Midbrain (tissue), 1 donor: ENCODE measurements at regions not wholly inside any gene's neighbourhood (a gene's known extent, or its start where the extent isn't known, plus 50 kb on each side); places are given as distances from the start of the nearest gene placed in this dataset.

ENCODE experiments used
- DNase-seq: peaks from one replicate; lab custom pipeline; 2025; lab: John Stamatoyannopoulos, UW

GRCh38 chr11:33525789-33526188, 174.8 kb downstream of the C11orf91 start:
- DNase-seq = no peak

GRCh38 chr11:33521384-33521783, 179.2 kb downstream of the C11orf91 start:
- DNase-seq = no peak

GRCh38 chr11:33520112-33520511, 180.5 kb downstream of the C11orf91 start:
- DNase-seq = no peak

GRCh38 chr11:33515347-33515746, 185.3 kb downstream of the C11orf91 start:
- no peak for DNase-seq

GRCh38 chr11:33514079-33514925, 186.3 kb downstream of the C11orf91 start:
- DNase-seq = no peak

- no peak for DNase-seq
These were observed 191.0 kb downstream of the C11orf91 start for GRCh38 chr11:33509632-33510031.

- DNase-seq = no peak
These were observed 192.7 kb downstream of the C11orf91 start for GRCh38 chr11:33507967-33508366.

- DNase-seq = no peak
These were observed 193.3 kb downstream of the C11orf91 start for GRCh38 chr11:33507356-33507755.

- DNase-seq = no peak
These were observed 195.5 kb downstream of the C11orf91 start for GRCh38 chr11:33505093-33505492.

- DNase-seq = no peak
These were observed 199.7 kb downstream of the C11orf91 start for GRCh38 chr11:33500861-33501479.

GRCh38 chr11:33500332-33500731, 200.3 kb downstream of the C11orf91 start:
- no peak for DNase-seq

- no peak for DNase-seq
These were observed 208.0 kb downstream of the C11orf91 start for GRCh38 chr11:33492596-33492995.

GRCh38 chr11:33490842-33491370, 209.7 kb downstream of the C11orf91 start:
- DNase-seq = no peak

- no peak for DNase-seq
These were observed 211.7 kb downstream of the C11orf91 start for GRCh38 chr11:33488971-33489370.

- peak; percentile 12 for DNase-seq
These were observed 220.0 kb downstream of the C11orf91 start for GRCh38 chr11:33480626-33481025.

- DNase-seq = no peak
These were observed 221.4 kb downstream of the C11orf91 start for GRCh38 chr11:33479231-33479630.

- no peak for DNase-seq
These were observed 221.0 kb downstream of the HIPK3 start for GRCh38 chr11:33478111-33478573.

- no peak for DNase-seq
These were observed 219.9 kb downstream of the HIPK3 start for GRCh38 chr11:33476945-33477606.

GRCh38 chr11:33475993-33476392, 218.8 kb downstream of the HIPK3 start:
- peak; percentile 29 for DNase-seq

GRCh38 chr11:33474866-33475265, 217.7 kb downstream of the HIPK3 start:
- no peak for DNase-seq

- no peak for DNase-seq
These were observed 214.4 kb downstream of the HIPK3 start for GRCh38 chr11:33471541-33471940.

- no peak for DNase-seq
These were observed 210.8 kb downstream of the HIPK3 start for GRCh38 chr11:33467966-33468365.

- no peak for DNase-seq
These were observed 205.9 kb downstream of the HIPK3 start for GRCh38 chr11:33463059-33463458.
